H7 (cell line): ENCODE measurements at regions not wholly inside any gene's neighbourhood (a gene's known extent, or its start where the extent isn't known, plus 50 kb on each side); places are given as distances from the start of the nearest gene placed in this dataset.

ENCODE experiments used
- DNase-seq: peaks from one replicate; pipeline ENCODE4 v3.0.0; 2012
- H3K27me3 ChIP-seq: 2 replicates; pipeline ENCODE4 v1.6.0; 2011; ENCODE audit warnings: mild to moderate bottlenecking, low read length; ENCODE audit not compliant: control insufficient read depth, insufficient read depth
- H3K36me3 ChIP-seq: replicated peaks from 2 replicates; pipeline ENCODE4 v1.5.1; 2011; ENCODE audit warnings: low read length; ENCODE audit not compliant: control insufficient read depth, insufficient read depth
- H3K4me3 ChIP-seq: 2 replicates; pipeline ENCODE4 v1.5.1; 2011; ENCODE audit warnings: low read depth, mild to moderate bottlenecking, control low read depth, low read length, moderate library complexity; ENCODE audit not compliant: insufficient read depth

DNA sequence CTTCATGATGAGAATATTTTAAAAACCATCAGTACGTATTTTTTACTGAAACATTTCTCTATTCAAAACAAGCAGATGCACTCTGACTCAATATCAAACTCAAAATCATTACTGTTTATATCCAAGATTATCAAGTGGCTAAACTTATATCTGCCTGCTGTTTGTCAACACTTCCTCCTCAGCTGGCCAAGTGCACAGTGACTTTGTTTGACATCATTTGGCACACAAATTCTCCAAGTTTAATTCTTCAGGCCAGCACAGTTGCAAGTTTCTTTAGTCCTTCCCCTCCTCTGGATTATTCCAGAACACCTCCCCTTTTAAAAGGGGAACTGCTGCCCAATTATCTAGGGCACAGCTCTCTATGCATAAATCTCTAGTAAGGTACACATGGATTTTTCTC, 346.6 kb downstream of the FSIP2 start:
- H3K27me3 ChIP-seq, result no peaks in the 10 kb centered on the region
- no peak for DNase-seq
- H3K36me3 ChIP-seq, result no peaks in the 10 kb centered on the region
- H3K4me3 ChIP-seq, result no peak overlapping the region

DNA sequence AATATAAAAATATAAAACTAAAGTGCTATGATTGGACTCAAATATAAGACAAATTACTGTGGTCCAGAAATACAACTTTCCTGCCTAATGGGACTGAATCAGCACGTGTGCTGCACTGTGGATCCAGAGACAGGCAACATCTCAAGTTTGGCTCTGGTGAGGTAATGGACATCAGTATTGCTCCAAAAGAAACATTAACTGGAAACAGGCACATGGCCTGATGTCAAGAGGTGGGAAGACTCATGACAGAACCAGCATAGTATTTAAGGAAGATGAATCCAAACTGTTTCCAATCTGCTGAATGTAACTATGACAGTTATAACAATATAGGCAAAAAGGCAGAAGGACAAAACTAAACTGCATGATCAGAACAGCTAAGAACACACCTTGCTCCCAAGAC, 354.6 kb downstream of the FSIP2 start:
- H3K36me3 ChIP-seq, result no peaks in the 10 kb centered on the region
- no peaks in the 10 kb centered on the region for H3K27me3 ChIP-seq
- no peak overlapping the region for H3K4me3 ChIP-seq
- DNase-seq, result no peak

DNA sequence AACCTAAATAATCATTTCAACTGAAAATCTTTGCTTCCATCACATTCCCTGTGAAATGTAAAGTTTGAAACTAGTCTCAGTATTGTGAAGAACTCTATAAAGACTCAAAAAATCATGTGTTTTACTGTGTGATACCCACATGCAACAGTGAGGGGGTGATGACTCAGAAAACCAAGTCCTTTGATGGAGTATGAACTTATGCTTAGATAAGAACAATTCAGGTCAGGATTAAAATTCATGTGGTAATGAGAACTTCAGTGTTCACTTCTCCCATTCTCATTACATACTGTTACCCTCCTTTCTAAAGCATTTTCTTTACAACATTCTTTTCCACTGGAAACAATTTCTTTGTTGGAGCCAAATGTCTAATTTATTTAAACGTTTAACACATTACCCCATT, 360.2 kb downstream of the FSIP2 start:
- no peaks in the 10 kb centered on the region for H3K27me3 ChIP-seq
- H3K4me3 ChIP-seq, result no peak overlapping the region
- no peak for DNase-seq
- no peaks in the 10 kb centered on the region for H3K36me3 ChIP-seq

DNA sequence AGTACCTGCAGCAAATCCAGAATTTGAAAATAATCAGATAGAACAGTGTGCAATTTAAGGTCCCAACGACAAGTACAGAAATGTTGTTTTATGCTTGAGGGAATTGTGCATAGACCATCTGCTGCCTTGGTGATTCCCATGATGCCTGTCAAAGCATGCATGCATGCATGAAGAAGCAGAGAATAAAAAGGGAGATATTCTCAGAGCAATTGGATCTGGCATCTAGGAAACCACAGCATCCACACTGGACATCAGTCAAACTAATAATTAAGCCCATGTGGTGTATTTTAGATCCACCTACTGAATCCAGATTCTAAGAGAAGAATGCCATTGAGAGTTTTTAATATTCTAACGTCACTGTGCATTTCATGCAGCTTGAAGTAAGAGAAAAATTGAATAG, 361.2 kb downstream of the FSIP2 start:
- Histone ChIP-seq H3K4me3 (no peak overlapping the region), H3K27me3 (no peaks in the 10 kb centered on the region), H3K36me3 (no peaks in the 10 kb centered on the region)
- DNase-seq, result no peak

DNA sequence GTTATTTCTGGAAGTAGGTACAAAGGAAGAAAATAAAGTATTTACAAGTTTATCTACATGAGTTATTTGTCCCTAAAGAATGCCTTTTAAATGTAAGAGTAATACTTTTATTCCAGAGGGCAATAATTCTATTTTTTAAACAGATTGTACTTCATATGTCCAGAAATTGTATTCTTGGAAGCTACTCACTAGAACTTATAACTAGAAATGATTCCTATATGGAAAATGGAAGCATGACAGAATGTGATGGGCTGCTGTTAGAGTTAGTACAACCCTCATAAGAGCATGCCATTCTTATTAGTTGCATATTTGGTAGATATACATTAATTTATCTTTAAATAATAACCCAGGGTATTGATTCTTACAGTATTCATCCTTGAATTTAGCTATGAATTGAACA, 362.0 kb downstream of the FSIP2 start:
- no peaks in the 10 kb centered on the region for H3K27me3 ChIP-seq
- DNase-seq, result no peak
- H3K36me3 ChIP-seq, result no peaks in the 10 kb centered on the region
- H3K4me3 ChIP-seq, result no peak overlapping the region

DNA sequence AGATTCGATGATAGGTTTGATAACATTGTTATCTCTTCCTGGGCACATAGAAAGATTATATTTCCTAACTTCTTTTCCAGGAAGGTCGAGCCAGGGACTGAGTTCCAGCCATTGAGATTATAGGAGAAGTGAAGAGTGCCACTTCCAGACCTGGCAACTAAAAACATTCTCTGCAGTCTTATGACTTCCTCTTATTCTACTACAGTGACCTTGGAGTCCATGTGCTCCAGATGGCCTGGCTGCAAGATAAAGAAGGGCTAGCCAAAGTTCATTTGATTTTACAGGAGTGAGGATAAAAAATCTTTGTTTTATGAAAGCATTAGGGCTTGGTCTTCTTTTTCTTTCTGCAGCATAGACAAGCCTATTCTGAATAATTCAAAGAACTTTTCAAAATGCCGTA, 363.0 kb downstream of the FSIP2 start:
- no peak overlapping the region for H3K4me3 ChIP-seq
- no peaks in the 10 kb centered on the region for H3K36me3 ChIP-seq
- H3K27me3 ChIP-seq, result no peaks in the 10 kb centered on the region
- DNase-seq, result no peak

DNA sequence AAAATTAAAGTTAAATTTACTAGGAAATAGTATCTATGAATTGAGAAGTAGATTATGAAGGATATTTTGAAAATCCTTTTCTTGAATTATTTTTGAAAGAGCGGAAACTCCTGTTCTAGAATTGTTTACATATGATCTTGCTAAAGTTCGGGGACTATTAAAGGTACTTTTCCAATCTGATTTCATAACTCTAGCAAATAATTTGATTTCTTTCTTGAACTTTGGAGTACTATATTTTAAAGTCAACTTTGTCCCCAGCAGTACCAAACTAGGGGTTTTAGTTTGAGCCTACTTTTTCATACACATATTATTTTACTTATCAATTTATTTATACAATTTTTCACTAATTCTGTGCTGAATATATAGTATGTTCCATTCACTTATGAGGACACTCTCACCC, 364.7 kb downstream of the FSIP2 start:
- no peaks in the 10 kb centered on the region for H3K27me3 ChIP-seq
- H3K36me3 ChIP-seq, result no peaks in the 10 kb centered on the region
- H3K4me3 ChIP-seq, result no peak overlapping the region
- no peak for DNase-seq

DNA sequence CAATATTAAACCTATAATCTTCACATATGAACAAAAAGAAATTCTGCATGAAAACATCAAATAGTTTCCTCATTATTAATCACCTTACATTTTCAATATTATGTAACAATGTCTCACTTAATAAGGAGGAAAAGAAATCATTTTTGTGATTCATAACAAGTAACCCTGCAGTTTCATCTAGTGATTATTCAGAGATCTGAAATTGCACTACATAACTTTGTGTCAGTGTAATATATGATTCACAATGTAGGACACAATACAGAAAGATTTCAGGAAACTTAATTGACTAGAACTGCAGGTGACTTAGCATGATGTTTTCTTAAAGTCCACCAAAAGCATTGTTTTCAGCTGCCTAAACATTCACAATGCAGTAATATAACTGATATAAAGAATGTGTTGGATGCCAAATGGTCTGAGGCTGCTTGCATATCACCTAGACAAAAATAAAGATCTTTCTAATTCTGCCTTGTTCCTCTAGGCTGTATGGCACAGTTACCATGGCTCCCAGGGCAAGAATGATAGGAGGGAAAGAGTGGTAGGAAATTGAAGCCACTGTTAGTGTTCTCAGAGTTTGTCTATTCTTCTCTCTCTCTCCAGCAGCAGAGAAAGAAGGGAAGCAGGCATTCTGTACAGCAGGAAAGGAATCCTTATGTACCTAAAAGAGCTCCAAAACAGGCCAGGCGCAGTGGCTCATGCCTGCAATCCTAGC, 366.6 kb downstream of the FSIP2 start:
- no peaks in the 10 kb centered on the region for H3K36me3 ChIP-seq
- no peak overlapping the region for H3K4me3 ChIP-seq
- DNase-seq, result no peak
- H3K27me3 ChIP-seq, result no peaks in the 10 kb centered on the region

DNA sequence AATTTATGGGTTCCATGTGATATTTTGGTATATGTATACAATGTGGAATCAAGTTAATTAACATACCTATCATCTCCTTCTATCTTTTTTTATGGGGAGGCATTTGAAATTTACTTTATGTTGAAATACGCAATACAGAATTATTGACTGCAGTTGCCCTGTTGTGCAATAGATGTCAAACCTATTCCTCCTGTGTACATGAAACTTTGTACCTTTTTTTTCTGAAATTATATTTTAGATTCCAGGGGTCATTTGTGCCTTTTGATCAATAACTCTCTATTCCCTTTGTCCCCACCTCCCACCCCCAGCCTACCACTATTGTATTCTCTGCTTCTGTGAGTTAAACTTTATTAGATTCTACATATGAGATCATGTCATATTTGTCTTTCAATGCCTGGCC, 369.9 kb downstream of the FSIP2 start:
- Histone ChIP-seq H3K4me3 (no peak overlapping the region), H3K36me3 (no peaks in the 10 kb centered on the region), H3K27me3 (no peaks in the 10 kb centered on the region)
- no peak for DNase-seq

DNA sequence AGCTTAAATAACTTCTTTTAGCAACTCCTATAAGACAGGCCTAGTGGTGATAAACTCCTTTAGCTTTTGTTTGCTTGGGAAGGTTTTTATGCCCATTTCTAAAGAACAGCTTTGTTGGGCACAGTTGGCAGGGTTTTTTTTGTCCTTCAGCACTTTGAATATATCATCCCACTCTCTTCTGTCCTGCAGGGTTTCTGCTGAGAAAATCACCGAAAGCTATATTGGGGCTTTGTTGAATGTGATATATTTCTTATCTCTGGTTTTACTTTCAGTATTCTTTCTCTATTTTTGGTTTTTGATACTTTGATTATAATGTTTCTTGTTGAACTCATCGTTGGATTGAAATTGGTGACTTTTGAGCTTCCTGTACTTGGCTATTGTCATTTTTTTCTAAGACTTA, 372.8 kb upstream of the ZC3H15 start:
- H3K27me3 ChIP-seq, result no peaks in the 10 kb centered on the region
- no peak for DNase-seq

DNA sequence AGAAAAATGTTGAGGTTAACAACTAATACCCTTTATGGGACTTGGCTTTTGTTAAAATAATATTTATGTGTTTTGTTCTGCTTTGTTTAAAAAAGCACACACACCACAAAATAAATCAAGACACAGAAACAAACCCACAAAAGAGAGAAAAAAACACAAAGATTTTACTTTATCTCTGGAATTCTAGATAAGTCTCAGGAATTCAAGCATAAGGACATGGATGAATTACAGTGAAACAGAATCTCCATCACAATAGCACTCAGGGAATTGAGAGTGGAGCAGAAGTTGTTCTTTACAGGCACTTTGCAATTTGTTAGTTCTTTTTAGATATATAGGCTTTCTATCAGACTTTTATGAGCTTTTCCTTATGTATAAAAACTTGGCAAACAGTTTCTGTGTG, 360.9 kb upstream of the ZC3H15 start:
- no peak for DNase-seq
- no peak overlapping the region for H3K4me3 ChIP-seq
- H3K36me3 ChIP-seq, result no peaks in the 10 kb centered on the region
- H3K27me3 ChIP-seq, result no peaks in the 10 kb centered on the region

More for the DNA sequence above, 372.8 kb upstream of the ZC3H15 start:
- Histone ChIP-seq H3K4me3 (no peak overlapping the region), H3K36me3 (no peaks in the 10 kb centered on the region)

DNA sequence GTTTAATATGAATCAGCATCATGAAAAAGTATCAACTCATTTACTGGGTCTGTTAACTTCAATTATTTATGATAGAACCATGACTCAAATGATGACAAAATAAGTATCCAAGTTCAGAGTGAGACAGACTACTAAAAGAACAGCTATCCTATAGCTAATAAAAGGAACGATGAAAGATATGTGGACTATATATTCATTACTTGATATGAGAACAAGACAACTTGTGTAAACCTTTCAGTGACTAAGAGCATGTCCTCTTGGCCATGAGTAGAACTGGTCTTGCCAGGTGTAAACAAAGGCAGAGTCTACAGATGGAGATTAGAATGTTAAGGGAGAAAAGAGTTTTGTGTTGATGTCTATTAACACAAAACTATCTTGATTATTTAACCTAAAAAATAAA, 360.4 kb upstream of the ZC3H15 start:
- DNase-seq, result no peak
- H3K4me3 ChIP-seq, result no peak overlapping the region
- no peaks in the 10 kb centered on the region for H3K36me3 ChIP-seq
- H3K27me3 ChIP-seq, result no peaks in the 10 kb centered on the region

DNA sequence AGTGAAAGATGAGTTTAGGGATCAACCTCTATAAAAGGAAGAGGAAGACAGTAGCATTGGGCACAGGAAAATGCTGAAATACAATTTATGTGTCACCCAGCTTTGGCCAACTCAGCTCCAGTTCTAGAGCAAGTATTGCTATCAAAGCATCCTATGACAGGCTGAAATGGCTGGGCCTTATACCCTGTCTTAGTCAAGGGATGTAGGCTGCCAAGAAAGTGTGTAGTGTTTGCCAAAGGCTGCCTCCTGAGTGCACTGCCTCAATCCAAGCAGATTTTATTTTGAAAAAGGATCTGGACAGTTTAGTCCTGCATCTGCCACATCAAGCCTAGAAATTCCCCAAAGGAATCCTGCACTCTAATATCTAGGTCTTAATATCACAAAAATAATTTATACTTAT, 359.9 kb upstream of the ZC3H15 start:
- DNase-seq, result no peak
- no peaks in the 10 kb centered on the region for H3K36me3 ChIP-seq
- no peak overlapping the region for H3K4me3 ChIP-seq
- no peaks in the 10 kb centered on the region for H3K27me3 ChIP-seq

DNA sequence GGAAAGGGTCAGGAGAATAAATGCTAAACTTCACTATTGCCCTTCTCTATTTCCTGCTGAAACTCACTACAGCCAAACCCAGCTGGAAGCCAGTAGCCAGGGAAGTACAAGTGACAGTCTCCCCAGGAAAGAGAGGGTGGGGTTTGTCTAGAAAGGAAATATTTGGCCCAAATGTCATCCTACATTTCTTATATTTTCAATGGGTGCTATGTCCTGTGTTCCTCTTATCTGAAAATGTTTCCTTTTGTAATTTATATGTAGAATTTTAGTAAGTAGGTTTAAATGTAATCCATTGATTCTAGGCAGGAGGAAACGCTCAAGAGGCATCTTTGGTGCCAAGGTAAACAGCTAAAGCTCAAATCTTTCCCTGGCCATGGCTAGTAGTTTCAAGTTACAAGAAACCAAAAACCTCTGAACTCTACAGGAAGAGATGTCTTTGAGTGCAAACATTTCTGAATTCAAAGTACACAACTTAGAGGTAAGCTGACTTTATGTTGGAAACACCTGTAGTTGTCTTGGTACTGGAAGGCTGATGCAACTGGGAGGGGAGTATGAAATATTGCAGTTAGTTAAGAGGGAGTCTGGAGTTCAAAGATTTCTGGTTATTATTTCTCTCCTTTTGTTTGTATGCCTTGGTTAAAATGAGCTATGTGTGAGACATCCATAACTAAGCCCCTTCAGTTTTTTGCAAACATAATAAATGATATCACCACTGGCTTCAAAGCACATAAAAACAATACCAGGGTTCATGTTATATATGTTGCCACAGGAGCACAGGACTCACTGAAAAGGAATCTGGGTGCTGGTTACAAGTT, 356.1 kb upstream of the ZC3H15 start:
- DNase-seq, result no peak

DNA sequence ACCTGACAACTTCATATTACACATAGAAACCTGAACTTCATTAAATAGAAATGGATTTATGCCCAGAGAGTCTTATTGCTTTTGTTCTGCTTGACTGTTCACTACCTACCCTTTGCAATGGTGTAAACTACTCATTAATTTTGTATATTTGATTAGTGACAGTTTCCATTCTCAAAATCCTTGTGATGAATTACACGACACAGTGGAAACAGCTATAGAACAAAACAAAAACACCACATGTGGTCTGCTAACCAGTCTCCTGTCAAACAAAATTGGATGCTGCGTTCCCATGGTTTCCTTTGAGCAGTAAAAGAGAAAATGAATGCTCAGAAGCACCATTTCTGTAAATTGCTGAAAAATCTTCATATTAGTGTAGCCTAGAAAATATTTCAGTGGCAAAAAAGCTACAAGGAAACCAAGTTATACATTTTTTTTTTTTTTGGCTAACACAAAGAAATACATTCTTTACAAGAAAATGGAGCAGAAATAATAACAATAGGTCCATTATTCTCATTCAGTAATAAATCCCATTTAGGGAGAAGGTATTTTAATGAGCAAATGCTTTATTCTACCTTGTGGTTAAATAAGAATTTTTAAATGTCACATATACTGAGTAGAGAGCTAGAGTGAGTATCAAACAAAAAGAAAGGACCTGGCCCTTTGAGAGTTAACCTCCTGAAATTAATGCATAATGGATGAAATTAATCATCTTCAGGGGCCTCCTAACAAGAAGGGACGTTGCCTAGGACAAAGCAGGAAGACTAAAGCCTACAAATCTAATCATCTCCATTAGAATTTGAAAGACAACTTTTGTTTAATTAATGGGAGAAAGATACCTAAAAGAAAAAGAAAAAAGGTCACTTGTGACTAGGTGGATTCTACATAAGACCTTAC, 355.1 kb upstream of the ZC3H15 start:
- Histone ChIP-seq H3K27me3 (no peaks in the 10 kb centered on the region), H3K36me3 (no peaks in the 10 kb centered on the region), H3K4me3 (no peak overlapping the region)
- no peak for DNase-seq

More for the DNA sequence above, 356.1 kb upstream of the ZC3H15 start:
- no peaks in the 10 kb centered on the region for H3K27me3 ChIP-seq
- no peaks in the 10 kb centered on the region for H3K36me3 ChIP-seq
- H3K4me3 ChIP-seq, result no peak overlapping the region
